Coronary artery (tissue), 2 donors: ENCODE measurements at regions not wholly inside any gene's neighbourhood (a gene's known extent, or its start where the extent isn't known, plus 50 kb on each side); places are given as distances from the start of the nearest gene placed in this dataset.

ENCODE experiments used
- DNase-seq: peaks from one replicate; pipeline ENCODE4 v3.0.0-alpha.2; 2017; ENCODE audit warnings: low spot score
- H3K27ac ChIP-seq, 2 donors: fragments of 200-600 bp; sonication (generic); one replicate each; pipeline ENCODE4 v1.5.1; 2016 to 2019
- H3K4me3 ChIP-seq: fragments of 200-600 bp; sonication (generic); 2 replicates; pipeline ENCODE4 v1.5.1; 2016; ENCODE audit warnings: mild to moderate bottlenecking, moderate library complexity
- TF ChIP-seq, protein P1 (sequence below): fragments of 200-600 bp; sonication (generic); IDR thresholded peaks from one replicate; pipeline ENCODE4 v1.5.1; 2019; ENCODE audit warnings: antibody characterized with exemption

DNA sequence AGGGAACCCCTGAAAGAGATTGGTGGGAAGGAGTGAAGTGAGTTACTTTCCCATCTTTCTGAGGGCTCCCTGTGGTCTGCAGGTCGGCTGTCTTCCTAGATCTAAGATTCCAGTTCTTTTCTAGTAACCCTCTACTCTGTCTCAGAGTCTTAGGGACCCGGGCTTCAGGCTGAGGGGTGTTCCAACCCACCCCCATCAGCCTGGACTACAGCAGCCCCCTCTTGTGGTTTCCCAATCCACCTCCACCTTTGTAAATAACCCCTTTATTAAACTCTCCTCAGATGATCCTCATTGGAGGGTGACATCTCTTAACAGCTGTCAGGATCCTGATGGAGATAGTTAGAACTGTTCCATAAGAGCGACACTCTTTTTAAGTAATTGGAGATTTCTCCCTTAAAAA is 300.4 kb downstream of the LRFN2 start:
- TF ChIP-seq, protein P1, sequence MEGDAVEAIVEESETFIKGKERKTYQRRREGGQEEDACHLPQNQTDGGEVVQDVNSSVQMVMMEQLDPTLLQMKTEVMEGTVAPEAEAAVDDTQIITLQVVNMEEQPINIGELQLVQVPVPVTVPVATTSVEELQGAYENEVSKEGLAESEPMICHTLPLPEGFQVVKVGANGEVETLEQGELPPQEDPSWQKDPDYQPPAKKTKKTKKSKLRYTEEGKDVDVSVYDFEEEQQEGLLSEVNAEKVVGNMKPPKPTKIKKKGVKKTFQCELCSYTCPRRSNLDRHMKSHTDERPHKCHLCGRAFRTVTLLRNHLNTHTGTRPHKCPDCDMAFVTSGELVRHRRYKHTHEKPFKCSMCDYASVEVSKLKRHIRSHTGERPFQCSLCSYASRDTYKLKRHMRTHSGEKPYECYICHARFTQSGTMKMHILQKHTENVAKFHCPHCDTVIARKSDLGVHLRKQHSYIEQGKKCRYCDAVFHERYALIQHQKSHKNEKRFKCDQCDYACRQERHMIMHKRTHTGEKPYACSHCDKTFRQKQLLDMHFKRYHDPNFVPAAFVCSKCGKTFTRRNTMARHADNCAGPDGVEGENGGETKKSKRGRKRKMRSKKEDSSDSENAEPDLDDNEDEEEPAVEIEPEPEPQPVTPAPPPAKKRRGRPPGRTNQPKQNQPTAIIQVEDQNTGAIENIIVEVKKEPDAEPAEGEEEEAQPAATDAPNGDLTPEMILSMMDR: no peak
- Histone ChIP-seq H3K4me3 (no peak overlapping the region), H3K27ac (no peak overlapping the region)
- DNase-seq: no peak

DNA sequence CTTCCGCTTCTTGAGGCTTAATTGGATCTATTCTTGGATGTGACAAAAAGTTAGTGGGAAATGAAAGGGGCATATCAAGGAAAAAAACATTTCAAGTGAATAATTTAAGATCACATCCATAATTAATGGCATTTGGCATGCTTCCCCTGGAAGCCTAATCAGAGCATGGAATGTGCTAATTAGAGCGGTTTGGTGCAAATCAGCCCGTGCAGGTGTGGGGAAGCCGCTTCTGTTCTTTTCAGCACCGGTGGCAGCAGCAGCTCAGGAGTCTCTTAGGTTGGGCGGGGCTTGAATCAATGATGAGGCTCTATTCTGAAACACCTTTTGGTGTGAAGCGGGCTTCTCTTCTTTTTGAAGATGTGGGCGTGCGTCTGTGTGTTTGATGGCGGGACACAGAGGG is 301.2 kb downstream of the LRFN2 start:
- no peak for DNase-seq
- Histone ChIP-seq H3K4me3 (no peak overlapping the region), H3K27ac (no peak overlapping the region)
- TF ChIP-seq, protein P1: no peak

DNA sequence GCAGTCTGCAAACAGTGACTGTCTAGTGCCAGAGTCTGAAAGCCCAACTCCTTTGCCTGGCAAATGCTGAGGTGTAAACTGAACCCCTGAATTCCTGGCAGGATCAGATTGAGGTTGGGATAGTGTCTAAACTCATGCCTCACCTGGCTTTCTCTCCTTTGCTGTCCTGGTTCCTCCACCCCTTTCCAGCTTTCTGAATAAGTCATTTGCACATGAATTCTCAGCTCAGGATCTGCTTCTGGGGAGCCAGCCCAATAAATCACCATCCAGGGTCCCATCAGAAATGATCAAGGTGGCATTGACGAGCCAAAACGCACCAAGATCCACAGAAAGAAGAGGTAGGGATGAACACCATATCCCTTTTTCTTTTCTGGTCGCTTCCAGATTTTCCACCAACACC is 301.6 kb downstream of the LRFN2 start:
- Histone ChIP-seq H3K4me3 (no peak overlapping the region), H3K27ac (no peak overlapping the region)
- TF ChIP-seq, protein P1: no peak
- no peak for DNase-seq

DNA sequence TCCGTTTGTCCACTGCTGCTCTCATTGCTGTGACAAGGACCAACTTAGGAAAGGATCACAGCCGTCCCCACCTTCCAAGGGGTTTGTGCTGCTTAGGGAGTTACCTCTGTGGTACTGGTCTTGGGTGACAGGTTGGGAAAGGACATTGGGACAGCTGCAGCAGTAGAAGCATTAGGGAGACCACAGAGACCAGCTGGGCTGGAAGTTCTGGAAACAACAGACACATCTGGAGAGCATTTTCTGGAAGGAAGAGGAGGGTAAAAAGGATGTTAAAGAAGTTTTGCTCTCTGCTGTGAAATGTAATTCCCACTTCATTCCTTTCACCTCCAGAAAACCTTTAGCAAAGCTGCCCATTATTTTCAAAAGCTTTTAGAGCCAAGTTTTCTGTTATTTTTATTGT is 304.2 kb downstream of the LRFN2 start:
- no peak for DNase-seq
- H3K27ac ChIP-seq: no peak overlapping the region
- TF ChIP-seq, protein P1: no peak
- H3K4me3 ChIP-seq: no peak overlapping the region

DNA sequence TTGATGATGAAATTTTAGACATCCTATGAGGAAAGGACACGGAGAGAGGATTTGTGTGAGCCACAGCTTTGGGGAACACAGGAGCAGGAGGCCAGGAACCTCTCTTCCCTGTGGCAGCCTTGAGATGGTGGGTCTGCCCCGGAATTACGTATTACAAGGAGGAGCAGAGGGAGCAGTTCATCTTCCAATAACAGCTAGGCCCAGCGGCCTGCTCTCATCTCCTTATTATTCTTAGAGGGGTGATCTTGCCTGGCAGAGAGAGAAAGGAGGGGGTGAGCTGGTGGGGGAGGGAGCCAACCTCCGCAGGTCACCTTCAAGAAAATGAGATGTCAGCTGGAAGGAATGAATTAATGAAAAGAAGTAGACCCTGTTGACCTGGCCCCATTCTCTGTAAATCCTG is 305.8 kb downstream of the LRFN2 start:
- H3K4me3 ChIP-seq: no peak overlapping the region
- TF ChIP-seq, protein P1: no peak
- no peak overlapping the region for H3K27ac ChIP-seq
- DNase-seq: no peak

DNA sequence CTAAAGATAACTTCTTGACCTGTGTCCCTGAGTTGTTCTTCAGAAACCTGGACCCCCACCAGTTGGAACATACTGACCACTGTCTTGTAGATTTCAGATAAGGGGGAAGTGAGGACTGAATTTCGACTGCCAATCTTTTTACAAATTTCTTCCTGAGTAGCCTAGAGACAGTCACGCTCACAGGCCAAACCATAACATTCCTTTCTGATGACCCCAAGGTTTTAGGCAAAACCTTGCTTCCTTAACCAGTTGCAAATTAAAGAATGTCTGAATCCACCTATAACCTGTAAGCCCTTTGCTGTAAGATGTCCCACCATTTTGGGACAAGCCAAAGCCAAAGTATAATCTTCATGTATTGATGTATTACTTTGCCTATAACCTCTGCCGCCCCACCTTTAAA is 306.9 kb downstream of the LRFN2 start:
- TF ChIP-seq, protein P1: no peak
- Histone ChIP-seq H3K4me3 (no peak overlapping the region), H3K27ac (no peak overlapping the region)
- no peak for DNase-seq

DNA sequence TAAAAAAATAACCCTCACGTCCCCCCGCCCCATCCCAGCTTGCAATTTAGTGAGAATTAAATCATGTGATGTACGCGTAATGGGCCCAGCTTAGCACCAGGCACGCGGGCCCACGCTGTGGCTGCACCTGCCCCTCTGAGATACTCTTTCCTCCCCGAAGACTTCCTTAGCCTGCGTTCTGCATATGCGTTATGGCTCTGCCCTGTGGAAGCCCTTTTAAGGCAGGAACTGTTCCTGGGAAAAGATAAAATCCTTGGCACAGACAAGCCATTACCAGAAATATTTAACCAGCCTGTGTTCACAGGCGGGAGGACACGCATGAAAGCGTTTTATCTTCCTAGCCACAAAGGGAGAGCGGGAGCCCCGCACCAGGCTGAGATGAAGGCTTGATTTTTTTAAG is 311.0 kb downstream of the LRFN2 start:
- H3K27ac ChIP-seq: no peak overlapping the region
- no peak for DNase-seq
- no peak overlapping the region for H3K4me3 ChIP-seq
- TF ChIP-seq, protein P1: no peak
